Osteocyte (in vitro differentiated cells): ENCODE measurements at regions not wholly inside any gene's neighbourhood (a gene's known extent, or its start where the extent isn't known, plus 50 kb on each side); places are given as distances from the start of the nearest gene placed in this dataset.
"Not testable (repeated sequence)": the region's sequence is repeated elsewhere in the genome, so short reads cannot be mapped to it uniquely, and the experiment has no call there.

ENCODE experiments used
- DNase-seq: peaks from one replicate; pipeline ENCODE4 v3.0.0; 2021; ENCODE audit warnings: mixed read lengths; ENCODE audit not compliant: unreplicated experiment; ENCODE audit errors: extremely low spot score
- H3K27ac Mint-ChIP-seq: one replicate; pipeline ENCODE4 v1.8.0; 2021; ENCODE audit warnings: mild to moderate bottlenecking, mixed read lengths; ENCODE audit not compliant: unreplicated experiment
- H3K27me3 Mint-ChIP-seq: one replicate; pipeline ENCODE4 v1.8.0; 2021; ENCODE audit warnings: mixed read lengths; ENCODE audit not compliant: unreplicated experiment
- H3K36me3 Mint-ChIP-seq: one replicate; pipeline ENCODE4 v1.8.0; 2021; ENCODE audit warnings: mixed read lengths; ENCODE audit not compliant: unreplicated experiment
- H3K4me1 Mint-ChIP-seq: one replicate; pipeline ENCODE4 v1.8.0; 2021; ENCODE audit warnings: mixed read lengths; ENCODE audit not compliant: unreplicated experiment
- H3K4me3 Mint-ChIP-seq: one replicate; pipeline ENCODE4 v1.8.0; 2021; ENCODE audit warnings: mild to moderate bottlenecking, moderate library complexity, mixed read lengths; ENCODE audit not compliant: unreplicated experiment
- H3K9me3 Mint-ChIP-seq: one replicate; pipeline ENCODE4 v1.8.0; 2021; ENCODE audit warnings: mixed read lengths; ENCODE audit not compliant: unreplicated experiment
- TF ChIP-seq, protein P1 (sequence below): fragments of 200-600 bp; sonication (generic); IDR thresholded peaks from 2 replicates; pipeline ENCODE4 v1.5.0; 2021; ENCODE audit warnings: antibody characterized with exemption, mild to moderate bottlenecking, moderate library complexity

DNA sequence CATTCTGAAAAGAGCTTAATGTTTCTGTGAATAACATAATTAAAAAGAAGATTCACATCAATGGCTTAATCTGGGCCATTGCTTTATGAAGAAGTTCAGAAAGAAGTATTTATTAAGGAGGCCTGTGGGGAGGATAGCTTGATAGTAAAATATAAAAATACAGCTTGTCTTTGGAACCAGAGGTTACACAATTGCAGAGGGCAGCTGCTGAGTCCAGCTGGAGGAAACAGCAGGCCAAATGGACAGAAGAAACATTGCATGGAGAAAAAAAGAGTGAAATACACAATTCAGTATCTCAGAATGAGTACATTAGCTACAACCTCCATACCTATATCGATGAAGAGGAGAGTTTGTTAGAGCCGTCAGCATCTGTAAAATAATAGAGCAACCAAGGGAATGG is 148.0 kb upstream of the NPY2R start:
- H3K4me3 Mint-ChIP-seq = no peak overlapping the region
- H3K36me3 Mint-ChIP-seq = no peaks in the 10 kb centered on the region
- DNase-seq = no peak
- TF ChIP-seq, protein P1, sequence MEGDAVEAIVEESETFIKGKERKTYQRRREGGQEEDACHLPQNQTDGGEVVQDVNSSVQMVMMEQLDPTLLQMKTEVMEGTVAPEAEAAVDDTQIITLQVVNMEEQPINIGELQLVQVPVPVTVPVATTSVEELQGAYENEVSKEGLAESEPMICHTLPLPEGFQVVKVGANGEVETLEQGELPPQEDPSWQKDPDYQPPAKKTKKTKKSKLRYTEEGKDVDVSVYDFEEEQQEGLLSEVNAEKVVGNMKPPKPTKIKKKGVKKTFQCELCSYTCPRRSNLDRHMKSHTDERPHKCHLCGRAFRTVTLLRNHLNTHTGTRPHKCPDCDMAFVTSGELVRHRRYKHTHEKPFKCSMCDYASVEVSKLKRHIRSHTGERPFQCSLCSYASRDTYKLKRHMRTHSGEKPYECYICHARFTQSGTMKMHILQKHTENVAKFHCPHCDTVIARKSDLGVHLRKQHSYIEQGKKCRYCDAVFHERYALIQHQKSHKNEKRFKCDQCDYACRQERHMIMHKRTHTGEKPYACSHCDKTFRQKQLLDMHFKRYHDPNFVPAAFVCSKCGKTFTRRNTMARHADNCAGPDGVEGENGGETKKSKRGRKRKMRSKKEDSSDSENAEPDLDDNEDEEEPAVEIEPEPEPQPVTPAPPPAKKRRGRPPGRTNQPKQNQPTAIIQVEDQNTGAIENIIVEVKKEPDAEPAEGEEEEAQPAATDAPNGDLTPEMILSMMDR = no peak
- H3K9me3 Mint-ChIP-seq = no peaks in the 10 kb centered on the region
- H3K4me1 Mint-ChIP-seq = no peaks in the 10 kb centered on the region
- no peak overlapping the region for H3K27ac Mint-ChIP-seq
- H3K27me3 Mint-ChIP-seq = no peaks in the 10 kb centered on the region

DNA sequence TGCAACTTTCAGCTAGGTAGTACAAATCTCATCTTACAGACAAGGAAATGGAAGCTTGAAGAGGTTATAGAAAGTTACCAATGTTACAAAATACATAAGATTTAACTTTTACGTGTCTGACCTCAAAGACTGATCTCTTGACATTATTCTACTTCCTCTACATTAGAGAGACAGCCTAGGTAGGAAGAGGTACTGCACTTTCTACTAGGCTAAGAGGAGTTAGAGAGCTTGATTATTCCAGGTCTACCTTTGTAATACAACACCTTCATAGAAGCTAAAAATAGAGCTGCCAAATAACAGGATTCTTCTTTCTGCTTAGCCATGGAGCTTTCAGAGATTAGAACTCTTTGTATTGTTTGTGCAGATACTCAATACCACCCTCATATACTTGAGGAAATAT is 147.6 kb upstream of the NPY2R start:
- DNase-seq = no peak
- TF ChIP-seq, protein P1 = no peak
- no peak overlapping the region for H3K4me3 Mint-ChIP-seq
- no peaks in the 10 kb centered on the region for H3K27me3 Mint-ChIP-seq
- H3K27ac Mint-ChIP-seq = no peak overlapping the region
- H3K36me3 Mint-ChIP-seq = no peaks in the 10 kb centered on the region
- no peaks in the 10 kb centered on the region for H3K9me3 Mint-ChIP-seq
- H3K4me1 Mint-ChIP-seq = no peaks in the 10 kb centered on the region

DNA sequence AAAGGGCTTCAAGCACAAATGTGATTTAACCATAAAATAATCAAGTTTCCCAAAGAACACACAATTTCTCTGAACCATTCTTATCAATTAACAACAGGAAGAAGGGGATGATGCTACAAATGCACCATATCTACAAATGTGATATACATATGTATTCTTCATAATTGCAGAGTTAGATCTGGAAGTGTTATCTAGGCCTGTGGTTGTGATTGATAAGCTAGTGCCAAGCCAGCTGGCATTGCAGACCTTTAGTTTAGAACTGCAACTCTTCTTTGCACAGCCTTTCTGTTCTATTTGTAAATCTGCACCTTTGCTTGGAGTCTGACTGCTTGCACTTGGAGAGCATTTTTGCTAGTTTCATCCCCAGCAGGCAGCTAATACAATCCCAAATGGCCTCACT is 145.5 kb upstream of the NPY2R start:
- H3K27ac Mint-ChIP-seq = no peak overlapping the region
- H3K27me3 Mint-ChIP-seq = no peaks in the 10 kb centered on the region
- no peaks in the 10 kb centered on the region for H3K36me3 Mint-ChIP-seq
- no peak overlapping the region for H3K4me3 Mint-ChIP-seq
- H3K4me1 Mint-ChIP-seq = no peaks in the 10 kb centered on the region
- peaks cover under 1% of the 10 kb centered on the region for H3K9me3 Mint-ChIP-seq
- no peak for DNase-seq
- TF ChIP-seq, protein P1 = no peak

DNA sequence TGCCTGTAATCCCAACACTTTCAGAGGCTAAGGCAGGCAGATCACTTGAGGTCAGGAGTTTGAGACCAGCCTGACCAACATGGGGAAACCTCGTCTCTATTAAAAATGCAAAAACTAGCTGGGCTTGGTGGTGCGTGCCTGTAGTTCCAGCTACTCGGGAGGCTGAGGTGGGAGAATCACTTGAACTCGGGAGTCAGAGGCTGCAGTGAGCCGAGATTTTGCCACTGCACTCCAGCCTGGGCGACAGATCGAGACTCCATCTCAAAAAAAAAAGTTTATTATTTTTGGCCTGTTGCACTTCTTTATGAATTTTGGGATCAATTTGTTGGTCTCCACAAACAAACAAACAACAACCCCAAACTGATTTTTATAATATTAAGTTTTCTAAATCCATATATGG is 143.5 kb upstream of the NPY2R start:
- not testable (repeated sequence) for H3K9me3 Mint-ChIP-seq, H3K27ac Mint-ChIP-seq, H3K36me3 Mint-ChIP-seq, H3K4me3 Mint-ChIP-seq, H3K4me1 Mint-ChIP-seq, H3K27me3 Mint-ChIP-seq, DNase-seq

DNA sequence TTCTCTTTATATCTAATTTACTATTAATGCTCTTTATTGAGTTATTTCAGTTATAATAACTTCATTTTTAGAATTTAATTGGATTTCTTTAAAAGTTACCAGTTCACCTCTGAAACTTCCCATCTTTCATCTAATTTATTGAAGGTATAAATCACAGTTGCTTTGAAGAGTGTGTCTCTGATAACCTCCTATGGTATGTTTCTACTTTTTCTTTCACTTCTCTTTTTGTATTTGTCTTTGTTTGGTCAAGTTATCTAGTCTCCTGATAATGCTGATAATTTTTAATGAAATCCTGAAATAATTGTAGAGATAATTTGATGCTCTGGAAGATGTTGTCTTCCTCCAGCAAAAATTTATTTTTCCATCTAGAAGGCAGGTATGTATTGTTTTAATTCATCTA is 141.6 kb upstream of the NPY2R start:
- Mint-ChIP-seq H3K27me3 (no peaks in the 10 kb centered on the region), H3K4me1 (no peaks in the 10 kb centered on the region), H3K36me3 (no peaks in the 10 kb centered on the region), H3K4me3 (no peak overlapping the region), H3K27ac (no peak overlapping the region), H3K9me3 (peaks cover 4% of the 10 kb centered on the region)
- TF ChIP-seq, protein P1 = no peak
- no peak for DNase-seq

DNA sequence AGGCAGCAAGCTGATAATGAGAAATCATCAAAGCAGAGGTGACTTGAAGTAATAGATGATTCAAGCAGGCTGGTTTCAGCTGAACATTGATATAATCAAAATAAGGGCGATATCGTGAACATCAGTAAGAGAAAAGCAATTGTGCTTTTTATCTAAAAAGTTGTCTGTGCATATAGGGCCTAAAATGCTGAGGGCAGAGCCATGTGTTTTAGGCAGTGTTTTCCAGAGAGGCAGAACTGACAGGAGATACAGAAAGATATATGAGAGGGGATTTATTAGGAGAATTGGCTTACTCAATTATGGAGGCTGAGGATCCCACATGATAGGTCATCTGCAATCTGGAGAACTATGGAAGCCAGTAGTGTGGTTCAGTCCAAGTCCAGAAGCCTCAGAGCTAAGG is 136.5 kb upstream of the NPY2R start:
- no peaks in the 10 kb centered on the region for H3K27me3 Mint-ChIP-seq
- H3K27ac Mint-ChIP-seq = no peak overlapping the region
- no peak overlapping the region for H3K4me3 Mint-ChIP-seq
- peaks cover 4% of the 10 kb centered on the region for H3K9me3 Mint-ChIP-seq
- no peaks in the 10 kb centered on the region for H3K4me1 Mint-ChIP-seq
- DNase-seq = no peak
- no peaks in the 10 kb centered on the region for H3K36me3 Mint-ChIP-seq
- TF ChIP-seq, protein P1 = no peak
